OCI-LY7 (cell line): ENCODE measurements at regions not wholly inside any gene's neighbourhood (a gene's known extent, or its start where the extent isn't known, plus 50 kb on each side); places are given as distances from the start of the nearest gene placed in this dataset.
A peak's percentile ranks its signal among the peaks of the same experiment; 100 is the strongest.

Source experiments
- BruUV-seq: library from RNA; stranded (reverse); fragments of 400-500 nt; replicated peaks from 2 replicates; lab custom pipeline; 2021; lab: Mats Ljungman, UMichigan
- CTCF ChIA-PET: fragments of 300-600 bp; sonication (Branson Sonifier 250); formaldehyde crosslinking; loops from one replicate; lab custom pipeline; 2022; ENCODE audit warnings: antibody characterized with exemption; ENCODE audit not compliant: unreplicated experiment; lab: Charles Lee
- POLR2A ChIA-PET: fragments of 300-600 bp; sonication (Branson Sonifier 250); formaldehyde crosslinking; loops from one replicate; lab custom pipeline; 2022; ENCODE audit warnings: antibody characterized with exemption; lab: Charles Lee
- DNase-seq: peaks from one replicate; pipeline ENCODE4 v3.0.0-alpha.2; 2015; ENCODE audit warnings: low spot score
- H2AFZ ChIP-seq: fragments of 200-600 bp; sonication (generic), shearing (Covaris generic); 2 replicates; pipeline ENCODE4 v1.6.1; 2014; ENCODE audit warnings: mild to moderate bottlenecking, antibody characterized with exemption, low read length, moderate library complexity
- H3K27ac ChIP-seq: fragments of 200-600 bp; sonication (generic); 2 replicates; pipeline ENCODE4 v1.5.1; 2014; ENCODE audit warnings: mixed run types, low read depth, mild to moderate bottlenecking, moderate library complexity, low read length, inconsistent platforms; ENCODE audit not compliant: poor library complexity, severe bottlenecking
- H3K36me3 ChIP-seq: fragments of 200-600 bp; sonication (generic); 2 replicates; pipeline ENCODE4 v1.6.1; 2014; ENCODE audit warnings: mild to moderate bottlenecking, antibody characterized with exemption, low read length, moderate library complexity, mixed read lengths; ENCODE audit not compliant: insufficient read depth
- H3K4me1 ChIP-seq: fragments of 200-600 bp; sonication (generic); 2 replicates; pipeline ENCODE4 v1.5.1; 2014; ENCODE audit warnings: mild to moderate bottlenecking, low read length; ENCODE audit not compliant: insufficient read depth, poor library complexity, severe bottlenecking
- H3K4me2 ChIP-seq: fragments of 200-600 bp; sonication (generic); 2 replicates; pipeline ENCODE4 v1.6.1; 2014; ENCODE audit warnings: mild to moderate bottlenecking, low read length
- H3K4me3 ChIP-seq: fragments of 200-600 bp; sonication (generic); 2 replicates; pipeline ENCODE4 v1.5.1; 2014; ENCODE audit warnings: mild to moderate bottlenecking, low read depth, low read length; ENCODE audit not compliant: poor library complexity, severe bottlenecking
- H3K79me2 ChIP-seq: fragments of 200-600 bp; sonication (generic); 2 replicates; pipeline ENCODE4 v1.6.1; 2016; ENCODE audit warnings: low read depth, mild to moderate bottlenecking, low read length, moderate library complexity, mixed read lengths; ENCODE audit not compliant: insufficient read depth
- H3K9me2 ChIP-seq: fragments of 200-600 bp; sonication (generic); 2 replicates; pipeline ENCODE4 v1.6.1; 2016; ENCODE audit warnings: mild to moderate bottlenecking, low read length, mixed read lengths; ENCODE audit not compliant: insufficient read depth
- H3K9me3 ChIP-seq: fragments of 200-600 bp; sonication (generic); 2 replicates; pipeline ENCODE4 v1.6.1; 2014; ENCODE audit warnings: mild to moderate bottlenecking, mixed run types, low read length, mixed read lengths
- H4K20me1 ChIP-seq: fragments of 200-600 bp; sonication (generic); 2 replicates; pipeline ENCODE4 v1.6.1; 2014; ENCODE audit warnings: mild to moderate bottlenecking, antibody characterized with exemption, low read length, moderate library complexity, mixed read lengths; ENCODE audit not compliant: insufficient read depth
- EZH2phosphoT487 ChIP-seq: fragments of 200-600 bp; sonication (generic); IDR thresholded peaks from 2 replicates; pipeline ENCODE4 v1.6.1; 2018; ENCODE audit warnings: low read depth, borderline replicate concordance, mild to moderate bottlenecking, mixed run types, antibody characterized with exemption, low read length, moderate library complexity, mixed read lengths
- intact Hi-C: fragments of 100-400 bp; cut with micrococcal nuclease; formaldehyde crosslinking; loops from one replicate; pipeline ENCODE4 v1.10.0; 2022; ENCODE audit not compliant: unreplicated experiment
- TF ChIP-seq, protein P1 (sequence below): fragments of 200-600 bp; sonication (generic); conservative IDR thresholded peaks from 2 replicates; pipeline ENCODE4 v1.5.1; 2014; ENCODE audit warnings: mild to moderate bottlenecking, antibody characterized with exemption, low read length, moderate library complexity, mixed read lengths

- CTCF ChIA-PET, result interaction anchor here (0.7 kb wide), 1 partner anchor 41 kb away, joined by 3 read pairs; no protein-coding TSS in a partner anchor
- peak overlapping the region; percentile 58; the same call in 1 of the 2 replicates for H2AFZ ChIP-seq
- H3K4me1 ChIP-seq, result peaks cover 84% of the 10 kb centered on the region
- no peaks in the 10 kb centered on the region for H3K9me2 ChIP-seq
- no peaks in the 10 kb centered on the region for H3K9me3 ChIP-seq
- no peaks in the 10 kb centered on the region for H3K36me3 ChIP-seq
- POLR2A ChIA-PET, result interaction anchor here (0.6 to 12.6 kb wide), 16 partner anchors 13 to 1898 kb away, joined by 3 to 261 read pairs (median 4); partner anchors contain the start of gene ITGA4
- H3K27ac ChIP-seq, result peak overlapping the region; percentile 77
- no peak overlapping the region for H3K4me3 ChIP-seq
- BruUV-seq, result no TSS peak
- H3K4me2 ChIP-seq, result peak overlapping the region; percentile 38; the same call in 1 of the 2 replicates
- TF ChIP-seq, protein P1, sequence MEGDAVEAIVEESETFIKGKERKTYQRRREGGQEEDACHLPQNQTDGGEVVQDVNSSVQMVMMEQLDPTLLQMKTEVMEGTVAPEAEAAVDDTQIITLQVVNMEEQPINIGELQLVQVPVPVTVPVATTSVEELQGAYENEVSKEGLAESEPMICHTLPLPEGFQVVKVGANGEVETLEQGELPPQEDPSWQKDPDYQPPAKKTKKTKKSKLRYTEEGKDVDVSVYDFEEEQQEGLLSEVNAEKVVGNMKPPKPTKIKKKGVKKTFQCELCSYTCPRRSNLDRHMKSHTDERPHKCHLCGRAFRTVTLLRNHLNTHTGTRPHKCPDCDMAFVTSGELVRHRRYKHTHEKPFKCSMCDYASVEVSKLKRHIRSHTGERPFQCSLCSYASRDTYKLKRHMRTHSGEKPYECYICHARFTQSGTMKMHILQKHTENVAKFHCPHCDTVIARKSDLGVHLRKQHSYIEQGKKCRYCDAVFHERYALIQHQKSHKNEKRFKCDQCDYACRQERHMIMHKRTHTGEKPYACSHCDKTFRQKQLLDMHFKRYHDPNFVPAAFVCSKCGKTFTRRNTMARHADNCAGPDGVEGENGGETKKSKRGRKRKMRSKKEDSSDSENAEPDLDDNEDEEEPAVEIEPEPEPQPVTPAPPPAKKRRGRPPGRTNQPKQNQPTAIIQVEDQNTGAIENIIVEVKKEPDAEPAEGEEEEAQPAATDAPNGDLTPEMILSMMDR, result no peak
- TF ChIP-seq EZH2phosphoT487, result no peak
- DNase-seq, result peak; percentile 34
- H4K20me1 ChIP-seq, result no peaks in the 10 kb centered on the region
- H3K79me2 ChIP-seq, result no peaks in the 10 kb centered on the region
- intact Hi-C loops, result no loop called here
Measured at GRCh38 chr2:181310967-181311366, 146.2 kb upstream of the ITGA4 start.

DNA sequence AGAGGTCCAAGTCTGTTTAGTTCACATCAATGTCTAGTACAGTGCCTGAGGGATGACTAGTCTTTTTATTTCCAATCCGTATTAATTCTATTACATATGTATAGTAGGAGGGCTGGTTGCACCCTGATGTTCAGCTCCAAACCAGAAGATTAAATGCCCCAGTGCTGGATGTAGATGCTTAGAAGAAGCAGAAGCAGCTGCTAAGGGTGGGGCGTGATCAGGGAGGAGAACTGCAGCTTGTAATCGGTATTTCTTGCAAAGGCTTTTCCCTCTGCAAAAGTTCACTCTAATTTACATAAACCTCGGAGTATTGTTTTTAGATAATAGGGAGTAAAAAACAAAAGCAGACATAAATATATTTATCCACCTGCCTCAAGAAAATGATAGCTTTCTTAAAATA lies 145.3 kb upstream of the ITGA4 start:
- Histone ChIP-seq H3K4me2 (peak overlapping the region; percentile 62), H2AFZ (peak overlapping the region; percentile 98), H3K27ac (peak overlapping the region; percentile 77), H3K9me2 (no peaks in the 10 kb centered on the region), H3K4me3 (peak overlapping the region; percentile 39), H4K20me1 (no peaks in the 10 kb centered on the region), H3K4me1 (peaks cover 76% of the 10 kb centered on the region), H3K79me2 (no peaks in the 10 kb centered on the region), H3K36me3 (no peaks in the 10 kb centered on the region), H3K9me3 (no peaks in the 10 kb centered on the region)
- POLR2A ChIA-PET, result interaction anchor here (0.5 to 24.2 kb wide), 16 partner anchors 2 to 1407 kb away, joined by 3 to 261 read pairs (median 6); partner anchors contain the start of gene ITGA4
- peak; percentile 58 for DNase-seq
- no TSS peak for BruUV-seq
- TF ChIP-seq, protein P1, result no peak
- no peak for TF ChIP-seq EZH2phosphoT487
- CTCF ChIA-PET, result interaction anchor here (0.7 to 1.4 kb wide), 2 partner anchors 40 to 143 kb away, joined by 3 read pairs; no protein-coding TSS in a partner anchor
- intact Hi-C loops, result no loop called here

DNA sequence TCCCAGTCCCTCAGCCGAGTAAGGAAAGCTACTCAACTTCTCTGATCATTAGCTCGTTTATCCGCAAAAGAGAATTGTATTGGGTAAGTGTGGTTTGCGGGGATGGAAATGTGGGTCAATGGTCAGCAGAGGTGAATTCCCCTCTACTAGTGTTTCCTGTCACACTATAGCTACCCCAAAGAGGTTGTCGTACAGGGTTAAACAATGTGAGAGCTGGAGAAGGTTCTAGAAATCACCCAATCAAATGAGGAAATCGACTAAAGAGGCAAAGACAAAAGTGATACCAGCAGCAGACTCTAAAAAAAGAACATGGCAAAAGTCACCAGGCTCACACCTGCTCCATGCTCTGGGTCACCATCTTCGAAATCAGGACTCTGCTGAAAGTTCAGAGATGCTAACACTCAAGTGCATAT lies 144.7 kb upstream of the ITGA4 start:
- CTCF ChIA-PET, result interaction anchor here (0.5 to 1.4 kb wide), 2 partner anchors 39 to 142 kb away, joined by 3 read pairs; no protein-coding TSS in a partner anchor
- no peak for TF ChIP-seq EZH2phosphoT487
- TF ChIP-seq, protein P1, result no peak
- Histone ChIP-seq H3K4me1 (peaks cover 69% of the 10 kb centered on the region), H3K36me3 (no peaks in the 10 kb centered on the region), H3K4me2 (peak overlapping the region; percentile 62), H3K27ac (peak overlapping the region; percentile 77), H3K79me2 (no peaks in the 10 kb centered on the region), H3K9me2 (no peaks in the 10 kb centered on the region), H4K20me1 (no peaks in the 10 kb centered on the region), H3K9me3 (no peaks in the 10 kb centered on the region), H2AFZ (peak overlapping the region; percentile 98), H3K4me3 (peak overlapping the region; percentile 39)
- POLR2A ChIA-PET, result interaction anchor here (0.6 to 24.2 kb wide), 17 partner anchors 3 to 150 kb away, joined by 3 to 261 read pairs (median 4); partner anchors contain the start of gene ITGA4
- DNase-seq, result peak; percentile 81
- intact Hi-C loops, result no loop called here
- BruUV-seq, result no TSS peak
